SH-SY5Y (cell line): ENCODE measurements at regions not wholly inside any gene's neighbourhood (a gene's known extent, or its start where the extent isn't known, plus 50 kb on each side); places are given as distances from the start of the nearest gene placed in this dataset.

Experiments
- GATA2 ChIP-seq: IDR thresholded peaks from 2 replicates; pipeline ENCODE4 v1.6.1; 2011; ENCODE audit warnings: mild to moderate bottlenecking, low read depth, low read length
- GATA3 ChIP-seq: IDR thresholded peaks from 2 replicates; pipeline ENCODE4 v1.6.1; 2011; ENCODE audit warnings: low read depth, mild to moderate bottlenecking, low read length, moderate library complexity

DNA sequence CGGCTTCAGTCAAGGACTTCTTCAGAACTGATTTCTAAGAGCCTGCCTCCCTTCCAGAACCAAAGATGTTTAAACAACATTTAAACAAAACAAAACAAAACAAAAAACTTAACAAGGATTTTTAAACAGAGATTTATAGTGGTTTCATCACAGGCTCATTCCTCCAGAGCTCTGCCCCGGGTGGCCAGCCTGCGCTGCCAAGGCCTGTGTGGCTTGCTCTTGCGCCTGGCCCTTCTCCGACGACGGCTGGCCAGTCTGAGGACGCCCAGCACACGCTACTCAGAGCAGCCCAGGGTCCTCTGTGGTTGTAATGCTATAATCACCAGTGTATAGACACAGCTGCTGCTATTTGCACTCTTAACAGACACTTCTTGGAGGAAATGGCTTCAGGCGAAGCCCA lies 307.2 kb upstream of the MYOCD start:
- TF ChIP-seq GATA2 (no peak), GATA3 (no peak)
